HG03565 (cell line): ENCODE measurements at regions not wholly inside any gene's neighbourhood (a gene's known extent, or its start where the extent isn't known, plus 50 kb on each side); places are given as distances from the start of the nearest gene placed in this dataset.
"Not testable (repeated sequence)": the region's sequence is repeated elsewhere in the genome, so short reads cannot be mapped to it uniquely, and the experiment has no call there.

Experiments
- ATAC-seq: cut with Tn5 transposase; IDR thresholded peaks from one replicate; pipeline ENCODE4 v1.9.1; 2021; ENCODE audit warnings: mild to moderate bottlenecking, moderate library complexity; ENCODE audit not compliant: unreplicated experiment

DNA sequence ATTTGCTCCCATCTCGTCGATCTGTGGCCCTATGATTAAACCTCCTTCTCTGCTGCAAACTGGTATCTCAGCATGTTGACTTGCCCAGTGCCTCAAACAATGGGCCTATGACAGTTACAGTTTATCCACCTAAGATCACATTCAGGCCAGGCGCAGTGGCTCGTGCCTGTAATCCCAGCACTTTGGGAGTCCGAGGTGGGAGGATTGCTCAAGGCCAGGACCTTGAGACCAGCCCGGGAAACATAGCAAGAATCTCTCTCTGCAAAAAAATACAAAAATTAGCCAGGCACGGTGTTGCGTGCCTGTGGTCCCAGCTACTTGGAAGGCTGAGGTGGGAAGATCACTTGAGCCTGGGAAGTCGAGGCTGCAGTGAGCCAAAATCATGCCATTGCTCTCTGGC is 79.8 kb upstream of the ADGRL1 start:
- not testable (repeated sequence) for ATAC-seq

DNA sequence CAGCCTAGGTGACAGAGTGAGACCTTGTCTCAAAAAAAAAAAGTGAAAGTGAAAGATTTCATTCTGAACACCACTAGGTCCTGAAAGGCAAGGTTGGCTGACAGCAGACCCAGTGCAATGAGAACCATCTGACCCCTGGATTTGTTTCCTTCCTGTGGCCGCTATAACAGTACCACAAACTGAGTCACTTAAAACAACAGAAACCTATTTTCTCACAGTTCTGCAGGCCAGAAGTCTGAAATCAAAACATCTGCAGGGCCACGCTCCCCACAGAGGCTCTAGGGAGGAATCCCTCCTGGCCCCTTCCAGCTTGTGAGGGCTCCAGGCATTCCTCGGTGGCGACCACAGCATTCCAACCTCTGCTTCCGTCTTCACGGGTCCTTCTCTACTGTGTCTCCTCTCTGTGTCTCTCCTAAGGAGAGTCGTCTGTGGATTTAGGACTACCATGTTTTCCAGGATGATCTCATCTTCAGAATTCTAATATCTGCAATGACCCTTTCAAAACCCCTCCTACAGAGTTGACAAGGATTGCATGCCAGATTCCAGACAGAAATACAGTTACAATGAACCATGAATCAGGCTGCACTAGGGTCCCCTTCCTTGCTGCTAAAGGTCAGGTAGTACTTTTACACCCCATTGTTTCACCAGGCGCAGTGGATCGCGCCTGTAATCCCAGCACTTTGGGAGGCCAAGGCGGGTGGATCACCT is 78.0 kb upstream of the ADGRL1 start:
- peak; percentile 67 for ATAC-seq

DNA sequence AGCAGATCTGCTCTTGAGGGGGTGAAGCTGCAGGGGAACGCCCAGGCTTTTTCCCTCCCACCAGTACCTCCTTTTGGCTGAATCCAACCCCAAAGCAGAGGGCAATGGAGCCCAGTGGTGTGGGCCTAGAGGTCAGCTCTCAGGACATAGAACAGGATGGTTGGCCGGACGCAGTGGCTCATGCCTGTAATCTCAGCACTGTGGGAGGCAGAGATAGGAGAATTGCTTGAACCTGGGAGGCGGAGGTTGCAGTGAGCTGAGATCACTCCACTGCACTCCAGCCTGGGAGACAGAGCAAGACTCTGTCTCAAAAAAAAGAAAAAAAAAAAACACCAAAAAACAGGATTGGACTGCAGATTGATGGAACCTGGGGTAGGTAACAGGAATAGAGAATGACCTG is 73.3 kb upstream of the ADGRL1 start:
- ATAC-seq = not testable (repeated sequence)

DNA sequence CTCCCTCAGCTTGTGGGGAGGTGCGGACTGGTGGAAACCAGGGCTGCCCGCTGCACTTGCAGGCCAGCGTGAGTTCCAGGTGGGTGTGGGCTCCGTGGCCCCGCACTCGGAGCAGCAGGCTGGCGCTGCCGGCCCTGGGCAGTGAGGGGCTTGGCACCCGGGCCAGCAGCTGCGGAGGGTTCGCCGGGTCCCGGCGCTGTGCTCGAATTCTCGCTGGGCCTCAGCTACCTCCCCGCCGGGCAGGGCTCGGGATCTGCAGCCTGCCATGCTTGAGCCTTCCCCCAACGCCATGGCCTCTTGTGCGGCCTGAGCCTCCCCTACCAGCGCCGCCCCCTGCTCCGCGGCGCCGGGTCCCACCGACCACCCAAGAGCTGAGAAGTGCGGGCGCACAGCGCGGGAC is 71.6 kb upstream of the ADGRL1 start:
- no peak for ATAC-seq

DNA sequence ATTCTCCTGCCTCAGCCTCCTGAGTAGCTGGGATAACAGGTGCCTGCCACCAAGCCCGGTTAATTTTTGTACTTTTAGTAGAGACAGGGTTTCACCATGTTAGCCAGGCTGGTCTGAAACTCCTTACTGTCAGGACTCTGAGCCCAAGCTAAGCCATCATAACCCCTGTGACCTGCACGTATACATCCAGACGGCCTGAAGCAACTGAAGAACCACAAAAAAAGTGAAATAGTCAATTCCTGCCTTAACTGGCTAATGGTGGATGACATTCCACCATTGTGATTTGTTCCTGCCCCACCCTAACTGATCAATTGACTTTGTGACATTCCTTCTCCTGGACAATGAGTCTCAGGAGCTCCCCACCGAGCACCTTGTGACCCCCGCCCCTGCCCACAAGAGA is 69.9 kb upstream of the ADGRL1 start:
- not testable (repeated sequence) for ATAC-seq

DNA sequence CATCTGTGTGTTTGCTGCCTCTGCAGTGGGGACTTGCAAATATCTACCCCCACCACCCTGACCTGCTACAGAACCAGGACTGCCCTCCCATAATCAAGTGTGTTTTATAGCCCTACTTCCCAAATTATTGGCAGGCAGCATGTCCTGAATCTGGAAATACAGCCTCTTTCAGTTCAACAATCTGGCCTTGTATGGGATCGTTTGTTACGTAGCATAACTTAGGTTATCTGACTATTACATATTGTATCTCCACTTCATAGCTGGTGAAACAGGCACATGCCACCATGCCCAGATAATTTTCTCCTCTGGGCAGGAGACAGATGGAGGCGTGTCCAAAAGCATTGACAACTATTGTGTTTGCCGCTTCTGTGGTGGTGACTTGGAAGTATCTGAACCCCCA is 66.7 kb upstream of the ADGRL1 start:
- no peak for ATAC-seq

DNA sequence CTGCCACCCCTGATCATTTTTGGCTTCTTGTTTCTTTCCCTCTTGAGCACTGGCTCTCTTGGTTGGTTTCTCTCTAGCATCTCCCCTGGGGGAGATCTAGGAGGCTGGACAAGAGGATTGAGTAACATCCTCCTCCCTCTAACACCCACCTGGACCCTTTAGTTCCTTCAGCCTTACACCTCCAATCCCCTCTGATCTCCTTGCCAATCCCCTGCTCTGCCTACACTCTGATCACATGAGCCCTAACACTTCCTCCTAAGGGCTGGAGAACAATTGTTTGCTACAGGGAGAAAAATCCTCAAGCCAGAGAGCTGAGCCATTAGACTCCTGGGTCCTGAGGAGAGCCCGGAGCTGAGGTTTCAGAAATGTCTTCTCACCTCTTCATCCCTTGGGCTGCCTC is 65.9 kb upstream of the ADGRL1 start:
- no peak for ATAC-seq

DNA sequence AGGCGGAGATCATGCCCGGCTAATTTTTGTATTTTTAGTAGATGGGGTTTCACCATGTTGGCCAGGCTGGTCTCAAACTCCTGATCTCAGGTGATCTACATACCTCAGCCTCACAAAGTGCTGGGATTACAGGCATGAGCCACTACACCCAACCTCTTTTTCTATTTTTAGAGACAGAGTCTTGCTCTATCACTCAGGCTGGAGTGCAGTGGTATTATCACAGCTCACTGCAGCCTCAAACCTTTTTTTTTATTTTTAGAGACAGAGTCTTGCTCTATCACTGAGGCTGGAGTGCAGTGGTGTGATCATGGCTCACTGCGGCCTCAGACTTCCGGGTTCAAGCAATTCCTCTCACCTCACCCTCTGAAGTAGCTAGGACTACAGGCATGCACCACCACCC is 64.6 kb upstream of the ADGRL1 start:
- ATAC-seq = not testable (repeated sequence)

DNA sequence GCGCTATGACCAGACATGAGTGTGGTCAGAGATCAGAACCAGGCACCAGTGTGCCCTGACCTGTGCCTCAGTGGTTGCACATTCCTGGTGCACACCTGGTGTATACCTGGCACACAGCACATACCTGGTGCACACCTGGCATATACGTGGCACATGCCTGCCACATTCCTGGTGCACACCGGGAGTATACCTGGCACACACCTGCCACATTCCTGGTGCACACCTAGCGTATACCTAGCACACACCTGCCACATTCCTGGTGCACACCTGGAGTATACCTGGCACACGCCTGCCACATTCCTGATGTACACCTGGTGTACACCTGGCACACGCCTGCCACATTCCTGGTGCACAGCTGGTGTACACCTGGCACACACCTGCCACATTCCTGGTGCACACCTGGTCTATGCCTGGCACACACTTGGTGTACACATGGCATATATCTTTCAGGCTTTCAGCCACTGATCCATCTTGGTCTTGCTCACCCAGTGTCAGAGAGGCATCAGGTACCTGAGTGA is 61.3 kb upstream of the ADGRL1 start:
- ATAC-seq = no peak

DNA sequence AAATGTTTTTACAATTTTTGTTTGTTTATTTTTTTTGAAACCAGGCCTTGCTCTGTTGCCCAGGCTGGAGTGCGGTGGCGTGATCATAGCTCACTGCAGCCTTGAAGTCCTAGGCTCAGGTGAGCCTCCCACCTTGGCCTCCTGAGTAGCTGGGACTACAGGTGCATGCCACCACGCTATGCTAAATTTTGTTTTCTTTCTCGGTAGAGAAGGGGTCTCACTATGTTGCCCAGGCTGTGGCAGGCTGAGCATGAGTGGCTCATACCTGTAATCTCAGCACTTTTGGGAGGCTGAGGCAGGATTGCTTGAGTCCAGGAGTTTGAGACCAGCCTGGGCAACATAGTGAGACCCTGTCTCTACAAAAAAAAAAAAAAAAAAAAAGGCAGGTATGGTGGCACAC is 60.2 kb upstream of the ADGRL1 start:
- ATAC-seq = not testable (repeated sequence)

DNA sequence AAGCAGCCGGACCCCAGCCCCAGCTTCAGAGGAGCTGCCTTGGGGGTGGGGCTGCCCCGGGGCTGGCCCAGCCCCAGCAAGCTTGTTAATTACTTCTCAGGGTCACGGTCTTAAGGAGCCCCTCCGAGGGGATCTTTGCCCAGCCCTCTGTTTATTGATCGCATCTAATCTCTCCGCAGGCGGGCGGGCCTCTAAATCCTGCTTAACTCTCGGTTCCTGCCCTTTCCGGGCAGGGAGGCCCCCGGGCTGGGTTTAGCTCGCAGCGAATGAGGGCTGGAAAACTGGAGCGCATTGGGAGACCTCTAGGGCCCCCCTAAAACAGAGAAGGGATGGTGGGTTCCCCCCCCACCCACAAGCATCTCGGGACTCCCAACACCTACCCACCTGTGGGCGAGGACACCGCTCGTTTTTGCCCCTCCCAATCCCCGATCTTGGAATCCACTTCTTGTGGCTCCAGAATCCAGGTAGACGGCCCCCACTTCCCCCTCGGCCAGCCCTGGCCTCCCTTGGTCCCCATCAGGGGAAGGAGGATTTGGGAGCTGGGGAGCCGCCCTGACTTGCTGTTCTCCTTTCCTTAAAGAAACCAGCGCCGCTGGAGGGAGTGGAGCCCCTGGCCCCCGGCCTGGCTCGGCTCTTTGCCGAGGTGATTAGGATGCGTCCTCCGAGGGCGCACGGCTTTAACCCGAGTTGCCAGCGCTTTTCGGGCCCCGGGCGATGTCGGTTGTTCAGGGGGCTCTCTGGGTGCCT is 59.5 kb upstream of the ADGRL1 start:
- ATAC-seq = no peak

DNA sequence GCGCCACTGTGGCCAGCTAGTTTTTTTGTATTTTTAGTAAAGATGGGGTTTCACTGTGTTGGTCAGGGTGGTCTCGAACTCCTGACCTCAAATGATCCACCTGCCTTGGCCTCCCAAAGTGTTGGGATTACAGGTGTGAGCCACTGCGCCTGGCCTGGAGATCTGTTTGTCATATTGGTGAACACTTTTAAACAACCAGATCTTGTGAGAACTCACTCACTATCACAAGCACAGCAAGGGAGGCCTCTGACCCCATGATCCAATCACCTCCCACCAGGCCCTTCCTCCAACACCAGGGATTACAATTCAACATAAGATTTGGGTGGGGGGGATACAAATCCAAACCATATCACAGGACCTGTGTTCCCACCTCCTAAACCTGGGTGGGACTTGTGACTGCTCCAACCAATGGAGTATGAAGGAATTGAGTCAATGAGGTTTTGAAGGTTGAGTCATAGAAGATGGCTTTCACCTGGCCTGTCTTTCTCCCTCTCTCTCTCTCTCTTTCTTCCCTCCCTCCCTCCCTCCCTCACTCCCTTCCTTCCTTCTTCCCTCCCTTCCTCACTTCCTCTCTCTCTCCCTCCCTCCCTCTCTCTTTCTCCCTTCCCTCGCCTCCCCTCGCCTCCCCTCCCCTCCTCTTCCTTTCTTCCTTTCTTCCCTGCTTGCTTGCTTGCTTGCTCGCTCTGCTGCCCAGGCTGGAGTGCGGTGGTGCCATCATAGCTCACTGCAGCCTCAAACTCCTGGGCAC is 50.1 kb upstream of the ADGRL1 start:
- ATAC-seq = not testable (repeated sequence)
